B cell (primary cell): ENCODE measurements at regions not wholly inside any gene's neighbourhood (a gene's known extent, or its start where the extent isn't known, plus 50 kb on each side); places are given as distances from the start of the nearest gene placed in this dataset.

Source experiments
- ATAC-seq: fragments of 200-7000 bp; cut with Tn5 transposase; one replicate; pipeline ENCODE4 v1.10.0; 2021; ENCODE audit warnings: low read depth, mild to moderate bottlenecking, moderate number of reproducible peaks, moderate library complexity
- CTCF ChIA-PET: fragments of 350-600 bp; sonication (Branson Sonifier 250); formaldehyde crosslinking; loops from one replicate; lab custom pipeline; 2021; ENCODE audit warnings: antibody characterized with exemption, inconsistent platforms; lab: Charles Lee
- POLR2A ChIA-PET: fragments of 350-600 bp; sonication (Branson Sonifier 250); formaldehyde crosslinking; loops from one replicate; lab custom pipeline; 2021; ENCODE audit warnings: antibody characterized with exemption; lab: Charles Lee
- DNase-seq: peaks from one replicate; pipeline ENCODE4 v3.0.0; 2013
- H2AFZ ChIP-seq: 2 replicates; pipeline ENCODE4 v1.6.1; 2012; ENCODE audit warnings: mild to moderate bottlenecking, low read depth, low read length; ENCODE audit not compliant: insufficient read depth, poor library complexity, severe bottlenecking
- H3K27ac ChIP-seq, 2 donors: 1 replicate in 1 of 2; 2 replicates in 1 of 2; pipeline ENCODE4 v1.5.1; 2012 to 2013; ENCODE audit warnings: low read length in 2 of 2, mild to moderate bottlenecking in 2 of 2, moderate library complexity in 1 of 2
- H3K27me3 ChIP-seq, 4 experiments: fragments of 200-600 bp in 1 of 4; sonication (generic) in 1 of 4; replicated peaks in 1 of 4; 1 replicate in 2 of 4; 2 replicates in 2 of 4; pipeline versions ENCODE4 v1.6.1 to v1.7.0; 2013 to 2016; ENCODE audit warnings: low read length in 3 of 4, mild to moderate bottlenecking in 2 of 4, mixed read lengths in 1 of 4, moderate library complexity in 1 of 4; ENCODE audit not compliant: insufficient read depth in 4 of 4, control insufficient read depth in 3 of 4; ENCODE audit errors: control extremely low read depth in 1 of 4
- H3K36me3 ChIP-seq, 2 experiments: replicated peaks in 1 of 2; 1 replicate in 1 of 2; 2 replicates in 1 of 2; pipeline versions ENCODE4 v1.6.1 to v1.7.1; 2013; ENCODE audit warnings: low read length in 1 of 2; ENCODE audit not compliant: insufficient read depth in 2 of 2, control insufficient read depth in 1 of 2; ENCODE audit errors: control extremely low read depth in 1 of 2, extremely low read depth in 1 of 2
- H3K4me1 ChIP-seq, 2 donors: fragments of 200-600 bp in 1 of 2; sonication (generic) in 1 of 2; 1 replicate in 1 of 2; 2 replicates in 1 of 2; pipeline versions ENCODE4 v1.5.1 to v1.6.1; 2013 to 2017; ENCODE audit warnings: low read length in 2 of 2; ENCODE audit not compliant: control insufficient read depth in 2 of 2, insufficient read depth in 2 of 2
- H3K4me2 ChIP-seq: replicated peaks from 2 replicates; pipeline ENCODE3; 2012; ENCODE audit warnings: mild to moderate bottlenecking, low read depth, low read length; ENCODE audit not compliant: poor library complexity, severe bottlenecking
- H3K4me3 ChIP-seq, 5 experiments: fragments of 200-600 bp in 1 of 5; sonication (generic) in 1 of 5; 1 replicate in 3 of 5; 2 replicates in 2 of 5; pipeline versions ENCODE4 v1.5.1 to v1.7.0; 2011 to 2016; ENCODE audit warnings: low read length in 4 of 5, mild to moderate bottlenecking in 4 of 5, low read depth in 2 of 5, control low read depth in 1 of 5, moderate library complexity in 1 of 5; ENCODE audit not compliant: insufficient read depth in 1 of 5; ENCODE audit errors: control extremely low read depth in 1 of 5, extremely low read depth in 1 of 5
- H3K79me2 ChIP-seq: fragments of 200-600 bp; sonication (generic); one replicate; pipeline ENCODE4 v1.6.0; 2016; ENCODE audit warnings: low read length; ENCODE audit not compliant: control insufficient read depth, insufficient read depth
- H3K9ac ChIP-seq: fragments of 200-600 bp; sonication (generic); 2 replicates; pipeline ENCODE4 v1.6.1; 2017; ENCODE audit warnings: mild to moderate bottlenecking, low read length, moderate library complexity
- H3K9me3 ChIP-seq, 3 donors: one replicate each; pipeline versions ENCODE4 v1.6.1 to v1.7.1; 2013; ENCODE audit warnings: low read length in 2 of 3; ENCODE audit not compliant: control insufficient read depth in 2 of 3, insufficient read depth in 1 of 3; ENCODE audit errors: control extremely low read depth in 1 of 3
- H4K20me1 ChIP-seq: 2 replicates; pipeline ENCODE4 v1.6.0; 2012; ENCODE audit warnings: mild to moderate bottlenecking, low read length; ENCODE audit not compliant: insufficient read depth, control insufficient read depth, poor library complexity, severe bottlenecking
- H3K27ac Mint-ChIP-seq: one replicate; pipeline ENCODE4 v1.8.0; 2021; ENCODE audit warnings: mixed read lengths
- H3K27me3 Mint-ChIP-seq: one replicate; pipeline ENCODE4 v1.8.0; 2021; ENCODE audit warnings: mixed read lengths
- H3K4me1 Mint-ChIP-seq: one replicate; pipeline ENCODE4 v1.8.0; 2021; ENCODE audit warnings: mixed read lengths
- H3K4me3 Mint-ChIP-seq: one replicate; pipeline ENCODE4 v1.8.0; 2021; ENCODE audit warnings: mixed read lengths
- H3K9me3 Mint-ChIP-seq: one replicate; pipeline ENCODE4 v1.8.0; 2022; ENCODE audit warnings: mixed read lengths; ENCODE audit not compliant: insufficient read depth
- EZH2 ChIP-seq: IDR thresholded peaks from 2 replicates; pipeline ENCODE4 v1.6.1; 2012; ENCODE audit warnings: borderline replicate concordance, low read depth, mild to moderate bottlenecking, moderate library complexity, low read length; ENCODE audit not compliant: insufficient read depth, poor library complexity, severe bottlenecking
- WGBS: methylation state at CpG from one replicate; pipeline ENCODE4 v1.1.5; 2013; ENCODE audit warnings: missing lambda C conversion rate; ENCODE audit not compliant: insufficient coverage; 5-methylcytosine and 5-hydroxymethylcytosine counted together
- intact Hi-C: fragments of 100-400 bp; cut with micrococcal nuclease; formaldehyde crosslinking; loops from one replicate; pipeline ENCODE4 v1.10.0; 2022
- TF ChIP-seq, protein P1 (sequence below): fragments of 200-600 bp; IDR thresholded peaks from one replicate; pipeline ENCODE4 v1.8.0; 2022; ENCODE audit warnings: antibody characterized with exemption, mild to moderate bottlenecking

DNA sequence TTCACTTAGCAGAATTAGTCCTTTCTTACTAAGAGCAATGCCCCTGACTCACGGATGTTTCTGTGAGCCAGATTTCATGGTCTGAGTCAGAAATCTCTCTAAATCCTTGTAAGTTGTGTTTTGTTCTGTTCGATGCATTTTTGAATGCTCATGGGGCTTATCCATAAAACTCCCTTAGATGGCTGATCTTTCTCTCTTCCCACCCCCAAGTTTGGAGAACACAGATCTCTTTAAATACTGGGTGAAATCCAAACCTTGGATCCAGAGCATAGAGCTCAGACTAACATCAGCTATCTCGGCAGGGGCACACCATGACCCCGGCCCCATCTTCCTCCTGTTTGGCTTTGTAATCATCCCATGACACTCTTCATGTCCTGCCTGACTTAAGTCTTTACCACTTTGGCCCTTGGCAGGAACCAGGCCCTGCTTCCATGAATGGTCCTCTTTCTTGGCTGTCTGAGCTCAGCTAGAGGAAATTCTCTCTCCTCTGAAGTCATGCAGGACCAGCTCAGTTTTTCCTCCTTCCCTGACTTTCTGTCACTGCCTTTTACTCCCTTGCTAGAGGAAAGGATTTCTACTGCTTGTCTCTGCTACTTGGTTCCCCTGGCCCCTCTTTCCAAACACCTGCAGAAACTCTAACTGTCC, 120.4 kb upstream of the RAB11FIP2 start:
- POLR2A ChIA-PET = no interaction called here

DNA sequence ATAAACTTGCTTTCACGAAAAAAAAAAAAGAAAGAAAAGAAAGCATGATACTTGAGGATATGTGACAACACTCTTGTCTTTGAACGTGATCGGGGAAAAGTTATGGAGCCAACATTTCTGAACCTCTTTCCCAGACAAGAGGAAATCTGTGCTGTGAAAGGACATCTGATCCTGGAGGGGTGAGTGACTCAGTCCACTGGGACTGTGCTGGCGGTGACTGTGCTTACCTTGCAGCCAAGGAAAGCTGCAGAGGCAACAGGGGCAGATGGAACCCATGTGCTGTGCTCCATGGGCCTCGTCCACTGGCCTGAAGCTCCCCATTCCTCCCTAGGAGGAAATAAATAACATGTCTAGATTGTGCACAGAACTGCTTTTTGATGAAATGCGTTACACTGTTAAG, 116.5 kb upstream of the RAB11FIP2 start:
- no peak overlapping the region for H3K27ac ChIP-seq
- no peaks in the 10 kb centered on the region for H4K20me1 ChIP-seq
- ATAC-seq (no peak), DNase-seq (no peak)
- H3K9ac ChIP-seq = no peak overlapping the region
- WGBS = 100% methylated on average over 3 of the region's 6 CpGs
- H3K79me2 ChIP-seq = no peaks in the 10 kb centered on the region
- POLR2A ChIA-PET = no interaction called here
- no peaks in the 10 kb centered on the region for H3K4me1 ChIP-seq
- no peak overlapping the region for H3K4me3 ChIP-seq
- Mint-ChIP-seq H3K4me1 (no peaks in the 10 kb centered on the region), H3K27me3 (peaks cover 13% of the 10 kb centered on the region), H3K9me3 (no peaks in the 10 kb centered on the region), H3K27ac (no peak overlapping the region), H3K4me3 (no peak overlapping the region)
- no peak overlapping the region for H2AFZ ChIP-seq
- no peaks in the 10 kb centered on the region for H3K27me3 ChIP-seq
- H3K9me3 ChIP-seq = no peaks in the 10 kb centered on the region
- H3K4me2 ChIP-seq = no peak overlapping the region
- no peaks in the 10 kb centered on the region for H3K36me3 ChIP-seq
- TF ChIP-seq, protein P1, sequence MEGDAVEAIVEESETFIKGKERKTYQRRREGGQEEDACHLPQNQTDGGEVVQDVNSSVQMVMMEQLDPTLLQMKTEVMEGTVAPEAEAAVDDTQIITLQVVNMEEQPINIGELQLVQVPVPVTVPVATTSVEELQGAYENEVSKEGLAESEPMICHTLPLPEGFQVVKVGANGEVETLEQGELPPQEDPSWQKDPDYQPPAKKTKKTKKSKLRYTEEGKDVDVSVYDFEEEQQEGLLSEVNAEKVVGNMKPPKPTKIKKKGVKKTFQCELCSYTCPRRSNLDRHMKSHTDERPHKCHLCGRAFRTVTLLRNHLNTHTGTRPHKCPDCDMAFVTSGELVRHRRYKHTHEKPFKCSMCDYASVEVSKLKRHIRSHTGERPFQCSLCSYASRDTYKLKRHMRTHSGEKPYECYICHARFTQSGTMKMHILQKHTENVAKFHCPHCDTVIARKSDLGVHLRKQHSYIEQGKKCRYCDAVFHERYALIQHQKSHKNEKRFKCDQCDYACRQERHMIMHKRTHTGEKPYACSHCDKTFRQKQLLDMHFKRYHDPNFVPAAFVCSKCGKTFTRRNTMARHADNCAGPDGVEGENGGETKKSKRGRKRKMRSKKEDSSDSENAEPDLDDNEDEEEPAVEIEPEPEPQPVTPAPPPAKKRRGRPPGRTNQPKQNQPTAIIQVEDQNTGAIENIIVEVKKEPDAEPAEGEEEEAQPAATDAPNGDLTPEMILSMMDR = no peak
- no peak for TF ChIP-seq EZH2
- intact Hi-C loops = no loop called here
- CTCF ChIA-PET = no interaction called here

More for the DNA sequence above, 120.4 kb upstream of the RAB11FIP2 start:
- TF ChIP-seq, protein P1 = no peak
- no peak for TF ChIP-seq EZH2
- no peak overlapping the region for H3K4me3 ChIP-seq
- DNase-seq (no peak), ATAC-seq (no peak)
- CTCF ChIA-PET = no interaction called here
- H3K4me1 Mint-ChIP-seq = no peaks in the 10 kb centered on the region
- no peak overlapping the region for H2AFZ ChIP-seq
- WGBS = 79% methylated on average over 2 of the region's 4 CpGs
- intact Hi-C loops = no loop called here
- H3K27ac Mint-ChIP-seq = no peak overlapping the region
- H3K9me3 ChIP-seq = no peaks in the 10 kb centered on the region
- no peak overlapping the region for H3K4me2 ChIP-seq
- no peak overlapping the region for H3K27ac ChIP-seq
- no peaks in the 10 kb centered on the region for H3K4me1 ChIP-seq
- H3K9me3 Mint-ChIP-seq = no peaks in the 10 kb centered on the region
- no peaks in the 10 kb centered on the region for H3K36me3 ChIP-seq
- peaks cover 18% of the 10 kb centered on the region for H3K27me3 Mint-ChIP-seq
- no peaks in the 10 kb centered on the region for H4K20me1 ChIP-seq
- no peaks in the 10 kb centered on the region for H3K79me2 ChIP-seq
- H3K9ac ChIP-seq = no peak overlapping the region
- no peaks in the 10 kb centered on the region for H3K27me3 ChIP-seq
- no peak overlapping the region for H3K4me3 Mint-ChIP-seq
